ENCODE measurements at regions not wholly inside any gene's neighbourhood (a gene's known extent, or its start where the extent isn't known, plus 50 kb on each side); places are given as distances from the start of the nearest gene placed in this dataset.
"Not testable (repeated sequence)": the region's sequence is repeated elsewhere in the genome, so short reads cannot be mapped to it uniquely, and the experiment has no call there.

- not testable (repeated sequence) for DNase-seq (ENCODE audit: low read depth)
Measured at GRCh38 chr21:27893619-27894018, 926.7 kb upstream of the ADAMTS5 start.

GRCh38 chr21:27891495-27891894 lies 924.6 kb upstream of the ADAMTS5 start:
- not testable (repeated sequence) for DNase-seq (ENCODE audit: low read depth)

GRCh38 chr21:27887808-27888455 lies 921.0 kb upstream of the ADAMTS5 start:
- DNase-seq (ENCODE audit: low read depth): not testable (repeated sequence)

GRCh38 chr21:27885296-27885711 lies 918.4 kb upstream of the ADAMTS5 start:
- no peak for DNase-seq (ENCODE audit: low read depth)

GRCh38 chr21:27881331-27881730 lies 914.4 kb upstream of the ADAMTS5 start:
- not testable (repeated sequence) for DNase-seq (ENCODE audit: low read depth)

- not testable (repeated sequence) for DNase-seq (ENCODE audit: low read depth)
Measured at GRCh38 chr21:27872411-27872810, 905.5 kb upstream of the ADAMTS5 start.

GRCh38 chr21:27870755-27871154 lies 903.9 kb upstream of the ADAMTS5 start:
- DNase-seq (ENCODE audit: low read depth): not testable (repeated sequence)

- not testable (repeated sequence) for DNase-seq (ENCODE audit: low read depth)
Measured at GRCh38 chr21:27860314-27860955, 893.5 kb upstream of the ADAMTS5 start.

GRCh38 chr21:27858053-27858825 lies 891.4 kb upstream of the ADAMTS5 start:
- DNase-seq (ENCODE audit: low read depth): not testable (repeated sequence)

GRCh38 chr21:27856988-27857387 lies 890.1 kb upstream of the ADAMTS5 start:
- not testable (repeated sequence) for DNase-seq (ENCODE audit: low read depth)

- DNase-seq (ENCODE audit: low read depth): no peak
Measured at GRCh38 chr21:27841084-27841672, 874.3 kb upstream of the ADAMTS5 start.

- no peak for DNase-seq (ENCODE audit: low read depth)
Measured at GRCh38 chr21:27840262-27840661, 873.4 kb upstream of the ADAMTS5 start.

- DNase-seq (ENCODE audit: low read depth): no peak
Measured at GRCh38 chr21:27839512-27840115, 872.7 kb upstream of the ADAMTS5 start.

- no peak for DNase-seq (ENCODE audit: low read depth)
Measured at GRCh38 chr21:27838573-27838972, 871.7 kb upstream of the ADAMTS5 start.

- DNase-seq (ENCODE audit: low read depth): no peak
Measured at GRCh38 chr21:27837936-27838335, 871.0 kb upstream of the ADAMTS5 start.

- DNase-seq (ENCODE audit: low read depth): no peak
Measured at GRCh38 chr21:27833298-27833697, 866.4 kb upstream of the ADAMTS5 start.

GRCh38 chr21:27831816-27832569 lies 865.1 kb upstream of the ADAMTS5 start:
- no peak for DNase-seq (ENCODE audit: low read depth)

GRCh38 chr21:27831177-27831576 lies 864.3 kb upstream of the ADAMTS5 start:
- no peak for DNase-seq (ENCODE audit: low read depth)

- no peak for DNase-seq (ENCODE audit: low read depth)
Measured at GRCh38 chr21:27827972-27828371, 861.1 kb upstream of the ADAMTS5 start.

- no peak for DNase-seq (ENCODE audit: low read depth)
Measured at GRCh38 chr21:27825035-27825434, 858.1 kb upstream of the ADAMTS5 start.

GRCh38 chr21:27823652-27824201 lies 856.8 kb upstream of the ADAMTS5 start:
- DNase-seq (ENCODE audit: low read depth): no peak

Data from forelimb muscle (tissue), 1 donor.